GM23338 (cell line): ENCODE measurements at regions not wholly inside any gene's neighbourhood (a gene's known extent, or its start where the extent isn't known, plus 50 kb on each side); places are given as distances from the start of the nearest gene placed in this dataset.

Source experiments
- ATAC-seq: fragments of 200-7000 bp; cut with Tn5 transposase; 3 replicates; pipeline ENCODE4 v1.9.1; 2020
- DNase-seq: peaks from one replicate; pipeline ENCODE4 v3.0.0-alpha.2; 2015; ENCODE audit warnings: low spot score
- H2AFZ ChIP-seq: fragments of 200-600 bp; sonication (generic); 2 replicates; pipeline ENCODE4 v1.8.0; 2016; ENCODE audit warnings: antibody characterized with exemption, mild to moderate bottlenecking, moderate library complexity
- H3F3A ChIP-seq: fragments of 200-600 bp; sonication (generic); replicated peaks from 2 replicates; pipeline ENCODE4 v1.8.0; 2017; ENCODE audit warnings: antibody characterized with exemption, mixed run types, low read depth
- H3K27ac ChIP-seq: fragments of 200-600 bp; sonication (generic); 2 replicates; pipeline ENCODE4 v1.6.1; 2016; ENCODE audit warnings: low read depth
- H3K27me3 ChIP-seq: fragments of 200-600 bp; sonication (generic); 2 replicates; pipeline ENCODE4 v1.8.0; 2016; ENCODE audit warnings: mild to moderate bottlenecking, mixed run types, moderate library complexity; ENCODE audit not compliant: insufficient read depth
- H3K36me3 ChIP-seq: fragments of 200-600 bp; sonication (generic); 2 replicates; pipeline ENCODE4 v1.8.0; 2016; ENCODE audit warnings: mild to moderate bottlenecking; ENCODE audit not compliant: insufficient read depth
- H3K4me1 ChIP-seq: fragments of 200-600 bp; sonication (generic); 2 replicates; pipeline ENCODE4 v1.8.0; 2016; ENCODE audit warnings: mild to moderate bottlenecking, moderate library complexity; ENCODE audit not compliant: insufficient read depth
- H3K4me2 ChIP-seq: fragments of 200-600 bp; sonication (generic); 2 replicates; pipeline ENCODE4 v1.7.1; 2017; ENCODE audit warnings: mixed run types
- H3K4me3 ChIP-seq: fragments of 200-600 bp; sonication (generic); 2 replicates; pipeline ENCODE4 v1.6.1; 2016; ENCODE audit warnings: mixed run types
- H3K79me2 ChIP-seq: fragments of 200-600 bp; sonication (generic); replicated peaks from 2 replicates; pipeline ENCODE4 v1.8.0; 2017; ENCODE audit warnings: mild to moderate bottlenecking; ENCODE audit not compliant: insufficient read depth
- H3K9me2 ChIP-seq: fragments of 200-600 bp; sonication (generic); 2 replicates; pipeline ENCODE4 v1.8.0; 2017; ENCODE audit not compliant: insufficient read depth
- H4K20me1 ChIP-seq: fragments of 200-600 bp; sonication (generic); replicated peaks from 2 replicates; pipeline ENCODE4 v1.8.0; 2017; ENCODE audit warnings: mild to moderate bottlenecking; ENCODE audit not compliant: insufficient read depth
- H3K27ac Mint-ChIP-seq: 2 replicates; pipeline ENCODE4 v1.8.0; 2020; ENCODE audit warnings: inconsistent platforms, mild to moderate bottlenecking, moderate library complexity, mixed read lengths
- H3K27me3 Mint-ChIP-seq: 3 replicates; pipeline ENCODE4 v1.8.0; 2022; ENCODE audit warnings: low read depth, mild to moderate bottlenecking, moderate library complexity, mixed read lengths, inconsistent platforms; ENCODE audit not compliant: insufficient read depth, poor library complexity
- H3K36me3 Mint-ChIP-seq: 3 replicates; pipeline ENCODE4 v1.8.0; 2021; ENCODE audit warnings: low read depth, mild to moderate bottlenecking, inconsistent platforms, moderate library complexity, mixed read lengths
- H3K4me1 Mint-ChIP-seq: 3 replicates; pipeline ENCODE4 v1.8.0; 2020; ENCODE audit warnings: mild to moderate bottlenecking, inconsistent platforms, mixed read lengths
- H3K4me3 Mint-ChIP-seq: 3 replicates; pipeline ENCODE4 v1.8.0; 2021; ENCODE audit warnings: moderate library complexity, mild to moderate bottlenecking, inconsistent platforms, mixed read lengths
- H3K9me3 Mint-ChIP-seq: 3 replicates; pipeline ENCODE4 v1.8.0; 2020; ENCODE audit warnings: moderate library complexity, mild to moderate bottlenecking, inconsistent platforms, mixed read lengths
- CREB1 ChIP-seq: fragments of 250-450 bp; sonication (Bioruptor Pico); IDR thresholded peaks from 2 replicates; pipeline ENCODE4 v1.5.0; 2020; ENCODE audit warnings: low read depth, mild to moderate bottlenecking, moderate library complexity
- ETS1 ChIP-seq: IDR thresholded peaks from 2 replicates; pipeline ENCODE4 v1.6.1; 2016; ENCODE audit warnings: antibody characterized with exemption
- EZH2 ChIP-seq: fragments of 200-600 bp; sonication (generic); IDR thresholded peaks from one replicate; pipeline ENCODE4 v1.8.0; 2017; ENCODE audit warnings: antibody characterized with exemption, mild to moderate bottlenecking, low read depth; ENCODE audit not compliant: unreplicated experiment
- JUNB ChIP-seq: IDR thresholded peaks from one replicate; pipeline ENCODE4 v1.6.1; 2016; ENCODE audit warnings: antibody characterized with exemption; ENCODE audit not compliant: unreplicated experiment
- NANOG ChIP-seq: IDR thresholded peaks from 2 replicates; pipeline ENCODE4 v1.6.1; 2016; ENCODE audit warnings: antibody characterized with exemption, borderline replicate concordance
- POLR2AphosphoS5 ChIP-seq: IDR thresholded peaks from 2 replicates; pipeline ENCODE4 v1.6.1; 2016; ENCODE audit warnings: antibody characterized with exemption, low read depth
- STAT1 ChIP-seq: IDR thresholded peaks from one replicate; pipeline ENCODE4 v1.6.1; 2016; ENCODE audit warnings: antibody characterized with exemption; ENCODE audit not compliant: unreplicated experiment
- ZNF114 ChIP-seq: fragments of 250-450 bp; sonication (Bioruptor Pico); IDR thresholded peaks from 2 replicates; pipeline ENCODE4 v1.5.0; 2020; ENCODE audit warnings: mild to moderate bottlenecking, moderate library complexity
- ZNF331 ChIP-seq: fragments of 250-450 bp; sonication (Bioruptor Pico); IDR thresholded peaks from 2 replicates; pipeline ENCODE4 v1.5.0; 2020; ENCODE audit warnings: low read depth, mild to moderate bottlenecking, moderate library complexity
- ZNF462 ChIP-seq: fragments of 250-450 bp; sonication (Bioruptor Pico); IDR thresholded peaks from 2 replicates; pipeline ENCODE4 v1.5.0; 2020; ENCODE audit warnings: mild to moderate bottlenecking, moderate library complexity

- TF ChIP-seq ZNF462 (CRISPR knock-in tag), result no peak
- TF ChIP-seq ETS1, result no peak
- TF ChIP-seq CREB1 (CRISPR knock-in tag), result no peak
- no peak for TF ChIP-seq POLR2AphosphoS5
- no peak for TF ChIP-seq STAT1
- no peak for TF ChIP-seq JUNB
- TF ChIP-seq NANOG, result no peak
- TF ChIP-seq ZNF114, result no peak
- TF ChIP-seq ZNF331 (CRISPR knock-in tag), result no peak
Observed at GRCh38 chr4:56283375-56283774, 103.9 kb downstream of the AASDH start (continued).

GRCh38 chr4:56282004-56282403 lies 105.3 kb downstream of the AASDH start:
- no peaks in the 10 kb centered on the region for H3F3A ChIP-seq
- H3K9me2 ChIP-seq, result peaks cover 4% of the 10 kb centered on the region; the same call in 1 of the 2 replicates
- H3K79me2 ChIP-seq, result no peaks in the 10 kb centered on the region
- Mint-ChIP-seq H3K27ac (no peak overlapping the region), H3K4me3 (no peak overlapping the region), H3K27me3 (no peaks in the 10 kb centered on the region), H3K9me3 (no peaks in the 10 kb centered on the region), H3K36me3 (peaks cover 14% of the 10 kb centered on the region; the same call in 2 of the 3 replicates), H3K4me1 (peaks cover 8% of the 10 kb centered on the region)
- H3K27me3 ChIP-seq, result no peaks in the 10 kb centered on the region
- H3K27ac ChIP-seq, result no peak overlapping the region
- DNase-seq, result no peak
- no peaks in the 10 kb centered on the region for H3K4me1 ChIP-seq
- no peak overlapping the region for H3K4me3 ChIP-seq
- ATAC-seq, result no peak
- H3K4me2 ChIP-seq, result no peak overlapping the region
- H4K20me1 ChIP-seq, result no peaks in the 10 kb centered on the region
- no peak overlapping the region for H2AFZ ChIP-seq
- no peaks in the 10 kb centered on the region for H3K36me3 ChIP-seq
- no peak for TF ChIP-seq EZH2
- TF ChIP-seq POLR2AphosphoS5, result no peak
- no peak for TF ChIP-seq ZNF462 (CRISPR knock-in tag)
- TF ChIP-seq ZNF331 (CRISPR knock-in tag), result no peak
- TF ChIP-seq ZNF114, result no peak
- TF ChIP-seq STAT1, result no peak
